ENCODE measurements at regions not wholly inside any gene's neighbourhood (a gene's known extent, or its start where the extent isn't known, plus 50 kb on each side); places are given as distances from the start of the nearest gene placed in this dataset.

GRCh38 chr13:73672492-73672891 is 461.7 kb downstream of the KLF12 start:
- no peak for ATAC-seq (ENCODE audit: insufficient number of reproducible peaks, low FRiP score, low read depth)
- Histone ChIP-seq H3K4me3 (no peak overlapping the region), H3K4me1 (ENCODE audit: control insufficient read depth in 1 of 2, low read depth in 2 of 2) (no peaks in the 10 kb centered on the region), H3K27ac (no peak overlapping the region), H3K9me3 (no peaks in the 10 kb centered on the region), H3K36me3 (no peaks in the 10 kb centered on the region), H3K27me3 (replicated peaks; ENCODE audit: insufficient read depth) (no peaks in the 10 kb centered on the region)
- TF ChIP-seq CTCF (IDR thresholded peaks at IDR 0.05) = no peak
- DNase-seq (ENCODE audit: low spot score) = no peak

GRCh38 chr13:73671732-73672131 is 462.5 kb downstream of the KLF12 start:
- H3K9me3 ChIP-seq = no peaks in the 10 kb centered on the region
- TF ChIP-seq CTCF (IDR thresholded peaks at IDR 0.05) = no peak
- no peaks in the 10 kb centered on the region for H3K4me1 ChIP-seq (ENCODE audit: control insufficient read depth in 1 of 2, low read depth in 2 of 2)
- ATAC-seq (ENCODE audit: insufficient number of reproducible peaks, low FRiP score, low read depth) (no peak), DNase-seq (ENCODE audit: low spot score) (no peak)
- no peak overlapping the region for H3K27ac ChIP-seq
- H3K36me3 ChIP-seq = no peaks in the 10 kb centered on the region
- no peaks in the 10 kb centered on the region for H3K27me3 ChIP-seq (replicated peaks; ENCODE audit: insufficient read depth)
- no peak overlapping the region for H3K4me3 ChIP-seq

- ATAC-seq (ENCODE audit: insufficient number of reproducible peaks, low FRiP score, low read depth) (no peak), DNase-seq (ENCODE audit: low spot score) (no peak)
- no peak overlapping the region for H3K27ac ChIP-seq
- no peaks in the 10 kb centered on the region for H3K36me3 ChIP-seq
- no peaks in the 10 kb centered on the region for H3K9me3 ChIP-seq
- H3K4me3 ChIP-seq = no peak overlapping the region
- no peak for TF ChIP-seq CTCF (IDR thresholded peaks at IDR 0.05)
- no peaks in the 10 kb centered on the region for H3K27me3 ChIP-seq (replicated peaks; ENCODE audit: insufficient read depth)
- H3K4me1 ChIP-seq (ENCODE audit: control insufficient read depth in 1 of 2, low read depth in 2 of 2) = no peaks in the 10 kb centered on the region
These were observed 463.2 kb downstream of the KLF12 start for GRCh38 chr13:73671011-73671410.

- no peak for TF ChIP-seq CTCF (IDR thresholded peaks at IDR 0.05)
- ATAC-seq (ENCODE audit: insufficient number of reproducible peaks, low FRiP score, low read depth) = no peak
- Histone ChIP-seq H3K4me3 (no peak overlapping the region), H3K9me3 (no peaks in the 10 kb centered on the region), H3K4me1 (ENCODE audit: control insufficient read depth in 1 of 2, low read depth in 2 of 2) (no peaks in the 10 kb centered on the region), H3K27me3 (replicated peaks; ENCODE audit: insufficient read depth) (no peaks in the 10 kb centered on the region), H3K27ac (no peak overlapping the region), H3K36me3 (no peaks in the 10 kb centered on the region)
- DNase-seq (ENCODE audit: low spot score) = no peak
These were observed 466.4 kb downstream of the KLF12 start for GRCh38 chr13:73667756-73668155.

GRCh38 chr13:73665261-73665660 is 468.9 kb downstream of the KLF12 start:
- Histone ChIP-seq H3K4me1 (ENCODE audit: control insufficient read depth in 1 of 2, low read depth in 2 of 2) (no peaks in the 10 kb centered on the region), H3K27me3 (replicated peaks; ENCODE audit: insufficient read depth) (no peaks in the 10 kb centered on the region), H3K36me3 (no peaks in the 10 kb centered on the region), H3K9me3 (no peaks in the 10 kb centered on the region), H3K27ac (no peak overlapping the region), H3K4me3 (no peak overlapping the region)
- no peak for TF ChIP-seq CTCF (IDR thresholded peaks at IDR 0.05)
- ATAC-seq (ENCODE audit: insufficient number of reproducible peaks, low FRiP score, low read depth) (no peak), DNase-seq (ENCODE audit: low spot score) (no peak)
